ENCODE measurements at regions not wholly inside any gene's neighbourhood (a gene's known extent, or its start where the extent isn't known, plus 50 kb on each side); places are given as distances from the start of the nearest gene placed in this dataset.

DNA sequence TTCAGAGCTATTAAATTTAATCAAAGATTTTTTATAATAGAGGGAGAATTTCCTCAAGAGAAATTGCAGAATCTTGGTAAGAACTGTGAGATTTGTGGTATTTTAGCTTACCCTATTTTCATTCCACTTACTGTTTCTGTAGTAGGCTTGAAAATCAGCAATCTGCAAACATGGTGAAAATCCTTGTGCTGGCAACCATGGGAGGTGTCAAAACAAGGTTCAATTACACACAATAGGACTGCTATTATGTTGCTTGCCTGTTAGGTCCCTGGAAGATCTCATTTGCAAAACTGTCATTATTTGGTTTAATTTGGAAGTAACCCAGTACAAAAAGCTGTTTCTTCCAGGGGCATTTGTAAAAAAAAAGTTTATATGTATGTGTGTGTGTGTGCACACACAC is 662.8 kb upstream of the SLITRK6 start:
- TF ChIP-seq, protein P1, sequence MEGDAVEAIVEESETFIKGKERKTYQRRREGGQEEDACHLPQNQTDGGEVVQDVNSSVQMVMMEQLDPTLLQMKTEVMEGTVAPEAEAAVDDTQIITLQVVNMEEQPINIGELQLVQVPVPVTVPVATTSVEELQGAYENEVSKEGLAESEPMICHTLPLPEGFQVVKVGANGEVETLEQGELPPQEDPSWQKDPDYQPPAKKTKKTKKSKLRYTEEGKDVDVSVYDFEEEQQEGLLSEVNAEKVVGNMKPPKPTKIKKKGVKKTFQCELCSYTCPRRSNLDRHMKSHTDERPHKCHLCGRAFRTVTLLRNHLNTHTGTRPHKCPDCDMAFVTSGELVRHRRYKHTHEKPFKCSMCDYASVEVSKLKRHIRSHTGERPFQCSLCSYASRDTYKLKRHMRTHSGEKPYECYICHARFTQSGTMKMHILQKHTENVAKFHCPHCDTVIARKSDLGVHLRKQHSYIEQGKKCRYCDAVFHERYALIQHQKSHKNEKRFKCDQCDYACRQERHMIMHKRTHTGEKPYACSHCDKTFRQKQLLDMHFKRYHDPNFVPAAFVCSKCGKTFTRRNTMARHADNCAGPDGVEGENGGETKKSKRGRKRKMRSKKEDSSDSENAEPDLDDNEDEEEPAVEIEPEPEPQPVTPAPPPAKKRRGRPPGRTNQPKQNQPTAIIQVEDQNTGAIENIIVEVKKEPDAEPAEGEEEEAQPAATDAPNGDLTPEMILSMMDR (IDR thresholded peaks at IDR 0.05) = no peak
- no peak for TF ChIP-seq ZFX (IDR thresholded peaks at IDR 0.05; ENCODE audit: borderline replicate concordance)

Measured in 22Rv1 (cell line).